Kidney (tissue), 13 donors: ENCODE measurements at regions not wholly inside any gene's neighbourhood (a gene's known extent, or its start where the extent isn't known, plus 50 kb on each side); places are given as distances from the start of the nearest gene placed in this dataset.

Experiments used
- DNase-seq, 5 donors: peaks; one replicate each; pipeline ENCODE4 v3.0.0-alpha.2; 2013 to 2020
- FAIRE-seq: peaks from 2 replicates; lab custom pipeline; 2012; peaks lifted over from hg19 to GRCh38; lab: Jason Lieb, UNC
- H3K27ac ChIP-seq, 2 donors: one replicate each; pipeline ENCODE4 v1.7.0; 2013; ENCODE audit warnings: low read depth in 2 of 2, low read length in 2 of 2, inconsistent platforms in 1 of 2
- H3K27me3 ChIP-seq: one replicate; pipeline ENCODE4 v1.7.1; 2013; ENCODE audit warnings: low read length, inconsistent platforms; ENCODE audit not compliant: control insufficient read depth, insufficient read depth
- H3K36me3 ChIP-seq, 3 donors: one replicate each; pipeline versions ENCODE4 v1.7.0 to v1.7.1; 2013; ENCODE audit warnings: low read length in 3 of 3, control low read depth in 1 of 3, inconsistent platforms in 1 of 3; ENCODE audit not compliant: insufficient read depth in 3 of 3, control insufficient read depth in 2 of 3
- H3K4me1 ChIP-seq, 3 donors: one replicate each; pipeline versions ENCODE4 v1.7.0 to v1.7.1; 2013; ENCODE audit warnings: low read length in 3 of 3, inconsistent platforms in 1 of 3, low read depth in 1 of 3; ENCODE audit not compliant: control insufficient read depth in 2 of 3, insufficient read depth in 2 of 3
- H3K4me3 ChIP-seq, 3 donors: one replicate each; pipeline versions ENCODE4 v1.7.0 to v1.8.1; 2013; ENCODE audit warnings: low read length in 3 of 3, control low read depth in 1 of 3, inconsistent platforms in 1 of 3
- H3K9ac ChIP-seq, 3 donors: one replicate each; pipeline versions ENCODE4 v1.7.0 to v1.7.1; 2013; ENCODE audit warnings: low read length in 3 of 3, control low read depth in 1 of 3, inconsistent platforms in 1 of 3
- H3K9me3 ChIP-seq, 3 donors: one replicate each; pipeline versions ENCODE4 v1.7.0 to v1.7.1; 2013; ENCODE audit warnings: low read length in 3 of 3, control low read depth in 1 of 3, inconsistent platforms in 1 of 3; ENCODE audit not compliant: control insufficient read depth in 2 of 3, insufficient read depth in 1 of 3
- CTCF ChIP-seq: IDR thresholded peaks from 3 replicates; pipeline ENCODE4 v1.5.1; 2012; ENCODE audit warnings: mild to moderate bottlenecking, moderate library complexity, borderline replicate concordance; ENCODE audit not compliant: insufficient read depth; ENCODE audit errors: extremely low read depth
- intact Hi-C: fragments of 100-400 bp; cut with DNase I; formaldehyde crosslinking; loops from one replicate; pipeline ENCODE4 v1.11.1; 2022
- donor health status: control.
- donor health status: control.
- donor health status: control.
- donor health status: control.
- donor health status: control.
- donor health status: DM: yes; HTN: yes; CAD: no.
- donor health status: Normal renal cell carcinoma (clear cell type).

DNA sequence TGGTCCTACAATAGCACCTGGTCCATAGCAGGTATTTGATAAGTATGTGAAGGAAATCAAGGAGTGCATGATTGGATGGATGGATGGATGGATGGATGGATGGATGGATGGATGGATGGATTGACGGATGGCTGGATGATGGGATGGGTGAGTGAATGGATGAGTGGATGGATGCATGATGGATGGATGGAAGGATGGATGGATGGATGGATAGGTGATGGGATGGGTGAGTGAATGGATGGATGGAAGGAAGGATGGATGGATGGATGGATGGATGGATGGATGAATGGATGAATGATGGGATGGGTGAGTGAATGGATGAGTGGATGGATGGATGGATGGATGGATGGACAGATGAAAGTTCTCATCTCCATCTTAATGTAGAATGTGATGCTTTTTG is 231.0 kb upstream of the PPP2R2D start:
- intact Hi-C loops = no loop called here
- FAIRE-seq = no peak
- no peak overlapping the region for H3K9ac ChIP-seq

GRCh38 chr10:131670341-131670740 is 230.5 kb upstream of the PPP2R2D start:
- Histone ChIP-seq H3K9me3 (peaks cover 0 to 12% (median 0%) of the 10 kb centered on the region in 3 donors), H3K27me3 (no peaks in the 10 kb centered on the region), H3K4me1 (no peaks in the 10 kb centered on the region), H3K9ac (no peak overlapping the region), H3K27ac (no peak overlapping the region), H3K4me3 (no peak overlapping the region), H3K36me3 (no peaks in the 10 kb centered on the region)
- no peak for FAIRE-seq
- peak in 1 of 5 donors; percentile 29 for DNase-seq
- TF ChIP-seq CTCF = no peak
- intact Hi-C loops = no loop called here

More for the DNA sequence above, 231.0 kb upstream of the PPP2R2D start:
- H3K27ac ChIP-seq = no peak overlapping the region
- H3K27me3 ChIP-seq = no peaks in the 10 kb centered on the region
- TF ChIP-seq CTCF = no peak
- no peaks in the 10 kb centered on the region for H3K36me3 ChIP-seq
- H3K4me1 ChIP-seq = no peaks in the 10 kb centered on the region
- H3K9me3 ChIP-seq = peaks cover 0 to 12% (median 0%) of the 10 kb centered on the region in 3 donors
- DNase-seq = no peak
- H3K4me3 ChIP-seq = no peak overlapping the region

GRCh38 chr10:131673396-131673795 is 227.4 kb upstream of the PPP2R2D start:
- peaks cover 0 to 12% (median 0%) of the 10 kb centered on the region in 3 donors for H3K9me3 ChIP-seq
- no peak for TF ChIP-seq CTCF
- no peaks in the 10 kb centered on the region for H3K27me3 ChIP-seq
- no peak overlapping the region for H3K4me3 ChIP-seq
- intact Hi-C loops = no loop called here
- no peaks in the 10 kb centered on the region for H3K36me3 ChIP-seq
- H3K4me1 ChIP-seq = no peaks in the 10 kb centered on the region
- no peak overlapping the region for H3K9ac ChIP-seq
- FAIRE-seq (no peak), DNase-seq (peak in 1 of 5 donors; percentile 26)
- H3K27ac ChIP-seq = no peak overlapping the region

- DNase-seq = peak in 1 of 5 donors; percentile 42
- H3K27me3 ChIP-seq = no peaks in the 10 kb centered on the region
- intact Hi-C loops = no loop called here
- no peaks in the 10 kb centered on the region for H3K4me1 ChIP-seq
- no peak overlapping the region for H3K4me3 ChIP-seq
- H3K36me3 ChIP-seq = no peaks in the 10 kb centered on the region
- no peak for FAIRE-seq
- H3K9me3 ChIP-seq = peaks cover 0 to 12% (median 0%) of the 10 kb centered on the region in 3 donors
- no peak overlapping the region for H3K9ac ChIP-seq
- no peak overlapping the region for H3K27ac ChIP-seq
- no peak for TF ChIP-seq CTCF
Observed at GRCh38 chr10:131674130-131674529, 226.7 kb upstream of the PPP2R2D start.
